Activated CD4-positive, alpha-beta T cell treated with anti-CD3 and anti-CD28 coated beads for 36 hours (primary cell): ENCODE measurements at regions not wholly inside any gene's neighbourhood (a gene's known extent, or its start where the extent isn't known, plus 50 kb on each side); places are given as distances from the start of the nearest gene placed in this dataset.

Experiments
- ATAC-seq: fragments of 200-7000 bp; cut with Tn5 transposase; one replicate; pipeline ENCODE4 v1.10.0; 2021; ENCODE audit warnings: mild to moderate bottlenecking, moderate library complexity
- CTCF ChIA-PET: fragments of 350-600 bp; sonication (Branson Sonifier 250); formaldehyde crosslinking; loops from one replicate; lab custom pipeline; 2021; ENCODE audit warnings: antibody characterized with exemption; lab: Charles Lee
- POLR2A ChIA-PET: fragments of 350-600 bp; sonication (Branson Sonifier 250); formaldehyde crosslinking; loops from one replicate; lab custom pipeline; 2021; ENCODE audit warnings: antibody characterized with exemption, inconsistent platforms; lab: Charles Lee
- DNase-seq: peaks from one replicate; pipeline ENCODE4 v3.0.0-alpha.2; 2020
- H3K27ac Mint-ChIP-seq: one replicate; pipeline ENCODE4 v1.8.0; 2021; ENCODE audit warnings: mixed read lengths
- H3K27me3 Mint-ChIP-seq: one replicate; pipeline ENCODE4 v1.8.0; 2021; ENCODE audit warnings: mixed read lengths
- H3K36me3 Mint-ChIP-seq: one replicate; pipeline ENCODE4 v1.8.0; 2021; ENCODE audit warnings: low read depth, mixed read lengths
- H3K4me1 Mint-ChIP-seq: one replicate; pipeline ENCODE4 v1.8.0; 2021; ENCODE audit warnings: mixed read lengths
- H3K4me3 Mint-ChIP-seq: one replicate; pipeline ENCODE4 v1.8.0; 2021; ENCODE audit warnings: mild to moderate bottlenecking, moderate library complexity, mixed read lengths
- H3K9me3 Mint-ChIP-seq: one replicate; pipeline ENCODE4 v1.8.0; 2021; ENCODE audit warnings: low read depth, mixed read lengths
- intact Hi-C, 2 experiments: fragments of 100-400 bp; cut with DNase I in 1 of 2; cut with micrococcal nuclease in 1 of 2; formaldehyde crosslinking; loops; one replicate each; pipeline versions ENCODE4 v1.14.2 to v1.15.1; 2022 to 2024; cut with DNase I, micrococcal nuclease

GRCh38 chr4:176902710-176903323, 110.1 kb upstream of the VEGFC start:
- ATAC-seq (peak; percentile 95), DNase-seq (no peak)
- POLR2A ChIA-PET, result no interaction called here
- intact Hi-C loops, result loop anchor here in 1 of 2 experiments (2.0 kb wide), 1 partner anchor 708 kb away; the partner anchor contains the start of gene SPATA4
- CTCF ChIA-PET, result interaction anchor here (0.7 kb wide), 1 partner anchor 111 kb away, joined by 4 read pairs; no protein-coding TSS in a partner anchor
- H3K9me3 Mint-ChIP-seq, result no peaks in the 10 kb centered on the region
- H3K36me3 Mint-ChIP-seq, result no peaks in the 10 kb centered on the region
- H3K4me3 Mint-ChIP-seq, result no peak overlapping the region
- H3K27ac Mint-ChIP-seq, result no peak overlapping the region
- H3K4me1 Mint-ChIP-seq, result peaks cover 5% of the 10 kb centered on the region
- H3K27me3 Mint-ChIP-seq, result no peaks in the 10 kb centered on the region

DNA sequence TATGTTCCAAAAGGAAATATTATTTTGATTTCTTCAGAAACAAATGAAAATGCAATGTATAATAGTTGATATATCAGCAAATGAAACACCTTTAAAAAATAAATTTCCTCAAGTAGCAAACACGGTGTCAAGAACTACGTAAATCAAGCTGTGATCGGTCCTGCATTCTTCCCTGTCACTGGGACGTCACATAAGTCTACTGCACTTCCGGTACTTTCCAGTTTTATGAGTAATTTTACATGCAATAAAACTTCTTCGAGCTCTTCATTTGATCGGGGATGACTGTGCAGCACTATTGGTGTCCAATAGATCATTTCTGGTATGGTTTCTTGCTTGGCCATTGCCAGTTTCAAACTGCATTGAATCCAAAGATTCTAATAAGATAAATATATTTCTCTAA, 114.0 kb upstream of the VEGFC start:
- H3K36me3 Mint-ChIP-seq, result no peaks in the 10 kb centered on the region
- DNase-seq (no peak), ATAC-seq (no peak)
- no peak overlapping the region for H3K27ac Mint-ChIP-seq
- CTCF ChIA-PET, result no interaction called here
- intact Hi-C loops, result no loop called here
- H3K27me3 Mint-ChIP-seq, result no peaks in the 10 kb centered on the region
- H3K4me3 Mint-ChIP-seq, result no peak overlapping the region
- H3K9me3 Mint-ChIP-seq, result no peaks in the 10 kb centered on the region
- H3K4me1 Mint-ChIP-seq, result peaks cover 5% of the 10 kb centered on the region
- POLR2A ChIA-PET, result no interaction called here

GRCh38 chr4:176910646-176911045, 117.9 kb upstream of the VEGFC start:
- ATAC-seq, result no peak
- Mint-ChIP-seq H3K27me3 (no peaks in the 10 kb centered on the region), H3K4me1 (no peaks in the 10 kb centered on the region), H3K27ac (no peak overlapping the region), H3K36me3 (no peaks in the 10 kb centered on the region), H3K9me3 (peaks cover 7% of the 10 kb centered on the region), H3K4me3 (no peak overlapping the region)
- ChIA-PET POLR2A (no interaction called here), CTCF (interaction anchor here (0.7 kb wide), 1 partner anchor 1815 kb away, joined by 3 read pairs; no protein-coding TSS in a partner anchor)
- DNase-seq, result no peak
- intact Hi-C loops, result no loop called here

- Mint-ChIP-seq H3K36me3 (no peaks in the 10 kb centered on the region), H3K27me3 (no peaks in the 10 kb centered on the region), H3K9me3 (peaks cover 7% of the 10 kb centered on the region), H3K4me1 (no peaks in the 10 kb centered on the region), H3K27ac (no peak overlapping the region), H3K4me3 (no peak overlapping the region)
- ChIA-PET POLR2A (no interaction called here), CTCF (no interaction called here)
- ATAC-seq (no peak), DNase-seq (no peak)
- intact Hi-C loops, result no loop called here
Observed at GRCh38 chr4:176919631-176920030, 126.9 kb upstream of the VEGFC start.

DNA sequence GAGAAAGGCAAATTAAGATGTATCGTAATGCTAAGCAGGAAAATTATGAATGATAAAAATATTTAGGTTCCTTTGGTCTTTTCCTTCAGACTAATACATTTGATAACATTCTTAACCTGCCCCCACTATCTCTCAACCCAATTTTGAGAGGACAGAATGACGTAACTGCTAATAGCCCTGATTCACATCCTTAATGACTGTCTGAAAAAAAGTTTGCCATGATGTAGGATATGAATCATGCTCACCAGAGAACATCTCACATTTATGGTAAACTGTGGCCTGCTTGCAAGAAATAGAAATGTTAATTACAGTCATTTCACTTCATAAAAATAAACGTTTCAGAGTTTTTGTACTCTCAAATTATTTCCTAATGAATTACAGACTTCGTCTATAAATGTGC, 128.0 kb upstream of the VEGFC start:
- intact Hi-C loops, result no loop called here
- ATAC-seq, result no peak
- CTCF ChIA-PET, result no interaction called here

DNA sequence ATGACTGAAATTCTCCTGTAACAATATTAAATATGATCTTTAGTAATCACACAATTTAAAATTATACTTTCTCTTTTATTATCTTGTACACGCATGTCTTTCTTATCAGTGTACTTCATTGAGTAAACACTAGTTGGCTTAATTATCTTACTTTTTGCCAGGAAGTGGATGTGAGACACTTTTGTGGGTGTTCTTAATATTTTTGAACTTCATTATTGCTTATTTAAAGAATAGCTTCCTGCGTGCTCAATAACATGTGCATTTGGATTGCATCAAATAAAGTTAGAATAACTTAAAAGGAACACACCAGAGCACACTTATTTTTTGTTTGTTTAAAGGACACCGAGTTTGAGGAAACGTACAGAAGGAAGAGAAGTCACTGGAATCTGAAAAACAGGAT, 128.5 kb upstream of the VEGFC start:
- no peaks in the 10 kb centered on the region for H3K27me3 Mint-ChIP-seq
- H3K27ac Mint-ChIP-seq, result no peak overlapping the region
- peaks cover under 1% of the 10 kb centered on the region for H3K9me3 Mint-ChIP-seq
- no peak for DNase-seq
- POLR2A ChIA-PET, result no interaction called here
- H3K36me3 Mint-ChIP-seq, result no peaks in the 10 kb centered on the region
- H3K4me3 Mint-ChIP-seq, result no peak overlapping the region
- no peak for ATAC-seq
- H3K4me1 Mint-ChIP-seq, result no peaks in the 10 kb centered on the region
- CTCF ChIA-PET, result no interaction called here
- intact Hi-C loops, result no loop called here

More for the DNA sequence above, 128.0 kb upstream of the VEGFC start:
- H3K27ac Mint-ChIP-seq, result no peak overlapping the region
- H3K36me3 Mint-ChIP-seq, result no peaks in the 10 kb centered on the region
- H3K4me1 Mint-ChIP-seq, result no peaks in the 10 kb centered on the region
- no peak overlapping the region for H3K4me3 Mint-ChIP-seq
- DNase-seq, result no peak
- H3K27me3 Mint-ChIP-seq, result no peaks in the 10 kb centered on the region
- POLR2A ChIA-PET, result no interaction called here
- peaks cover 4% of the 10 kb centered on the region for H3K9me3 Mint-ChIP-seq

DNA sequence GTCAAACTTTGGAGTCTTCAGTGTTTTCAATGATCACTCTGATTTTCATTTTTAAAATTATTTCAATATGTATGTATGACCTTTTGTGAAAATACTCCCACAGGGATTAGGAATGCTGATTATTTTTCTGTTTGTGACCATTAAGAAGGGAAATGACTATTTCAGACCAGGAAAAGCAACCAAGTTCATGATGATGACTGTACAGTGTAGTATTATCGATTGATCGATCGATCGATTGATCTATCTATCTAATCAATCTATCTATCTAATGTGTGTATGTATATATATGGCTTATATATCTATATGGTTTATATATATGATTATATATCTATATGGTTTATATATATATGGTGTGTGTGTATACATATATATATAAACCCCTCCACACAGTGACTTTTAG, 131.5 kb upstream of the VEGFC start:
- intact Hi-C loops, result no loop called here
- CTCF ChIA-PET, result no interaction called here

DNA sequence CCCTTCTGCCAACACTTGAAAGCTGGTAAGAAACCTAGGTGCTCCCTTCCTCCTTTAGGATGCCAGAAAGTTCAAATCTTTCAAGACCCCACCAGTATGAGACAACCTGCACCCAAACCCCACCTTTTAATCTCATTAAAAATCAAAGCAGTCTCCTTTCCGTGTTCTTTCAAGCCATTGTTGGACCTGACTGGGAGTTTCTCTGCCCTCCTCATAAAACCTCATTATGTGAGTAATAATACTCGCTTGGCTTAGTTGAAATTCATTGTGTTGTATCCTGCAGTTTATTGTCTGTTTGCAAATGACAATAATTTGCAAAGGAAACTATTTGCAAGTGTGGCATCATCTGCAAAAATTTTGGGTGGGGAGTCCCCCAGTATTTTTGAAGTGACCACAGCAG, 133.2 kb upstream of the VEGFC start:
- Mint-ChIP-seq H3K4me1 (no peaks in the 10 kb centered on the region), H3K36me3 (no peaks in the 10 kb centered on the region), H3K27ac (no peak overlapping the region), H3K9me3 (peaks cover 2% of the 10 kb centered on the region), H3K27me3 (no peaks in the 10 kb centered on the region), H3K4me3 (no peak overlapping the region)
- ChIA-PET POLR2A (no interaction called here), CTCF (no interaction called here)
- DNase-seq (no peak), ATAC-seq (no peak)
- intact Hi-C loops, result no loop called here

More for the DNA sequence above, 131.5 kb upstream of the VEGFC start:
- no peak for DNase-seq
- Mint-ChIP-seq H3K9me3 (peaks cover 2% of the 10 kb centered on the region), H3K27ac (no peak overlapping the region), H3K36me3 (no peaks in the 10 kb centered on the region), H3K4me1 (no peaks in the 10 kb centered on the region), H3K4me3 (no peak overlapping the region), H3K27me3 (no peaks in the 10 kb centered on the region)
- ATAC-seq, result no peak
- POLR2A ChIA-PET, result no interaction called here

GRCh38 chr4:176927117-176927516, 134.4 kb upstream of the VEGFC start:
- H3K27ac Mint-ChIP-seq, result no peak overlapping the region
- CTCF ChIA-PET, result no interaction called here
- no peaks in the 10 kb centered on the region for H3K4me1 Mint-ChIP-seq

DNA sequence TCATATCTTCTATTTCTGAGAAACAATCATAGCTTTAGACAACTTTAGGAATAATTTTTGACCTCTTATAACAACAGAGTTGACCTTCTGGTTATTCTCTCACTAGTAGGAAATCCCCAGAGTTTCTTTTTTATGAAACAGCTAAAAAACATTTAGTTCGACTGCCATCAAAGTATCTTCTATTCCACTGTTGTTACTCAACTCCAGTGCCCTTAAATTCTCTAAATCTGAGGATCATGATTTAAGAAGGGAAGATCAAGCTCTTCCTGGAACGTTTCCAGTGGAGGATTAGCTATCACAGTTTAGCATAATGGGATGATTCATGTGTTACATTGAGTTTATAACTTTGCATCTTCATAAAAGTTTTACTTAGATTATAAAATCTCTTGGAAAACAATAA, 134.9 kb upstream of the VEGFC start:
- ChIA-PET CTCF (no interaction called here), POLR2A (no interaction called here)
- ATAC-seq (no peak), DNase-seq (no peak)
- H3K9me3 Mint-ChIP-seq, result peaks cover 2% of the 10 kb centered on the region
- no peaks in the 10 kb centered on the region for H3K4me1 Mint-ChIP-seq
- H3K27ac Mint-ChIP-seq, result no peak overlapping the region
- H3K4me3 Mint-ChIP-seq, result no peak overlapping the region
- H3K27me3 Mint-ChIP-seq, result no peaks in the 10 kb centered on the region
- intact Hi-C loops, result no loop called here
- no peaks in the 10 kb centered on the region for H3K36me3 Mint-ChIP-seq

More at GRCh38 chr4:176927117-176927516, 134.4 kb upstream of the VEGFC start:
- DNase-seq, result no peak
- intact Hi-C loops, result no loop called here
- Mint-ChIP-seq H3K36me3 (no peaks in the 10 kb centered on the region), H3K9me3 (peaks cover 2% of the 10 kb centered on the region), H3K4me3 (no peak overlapping the region), H3K27me3 (no peaks in the 10 kb centered on the region)
- POLR2A ChIA-PET, result no interaction called here
- no peak for ATAC-seq

- CTCF ChIA-PET, result no interaction called here
- peaks cover 2% of the 10 kb centered on the region for H3K27me3 Mint-ChIP-seq
Observed at GRCh38 chr4:176939445-176939844, 146.7 kb upstream of the VEGFC start.

DNA sequence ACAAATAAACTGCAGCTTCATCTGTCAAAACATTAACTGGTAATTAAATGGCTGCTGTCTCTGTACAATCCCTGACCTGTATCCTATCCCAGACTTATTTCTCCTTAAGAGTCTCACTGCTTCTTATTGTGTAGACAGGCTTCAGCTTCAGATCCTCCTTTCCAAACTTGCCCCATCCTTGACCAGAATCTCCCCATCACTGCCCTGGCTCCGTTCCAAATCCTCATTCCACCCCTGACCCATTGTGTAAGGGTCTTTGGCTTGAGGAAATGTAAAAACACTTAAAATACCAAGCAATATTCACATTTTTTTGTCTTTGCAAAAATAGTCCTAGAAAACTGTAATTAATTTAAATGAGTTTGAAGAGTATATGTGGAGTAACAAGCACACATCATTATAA, 152.6 kb upstream of the VEGFC start:
- H3K9me3 Mint-ChIP-seq, result no peaks in the 10 kb centered on the region
- ChIA-PET POLR2A (no interaction called here), CTCF (no interaction called here)
- no peak for DNase-seq
- intact Hi-C loops, result no loop called here
- no peaks in the 10 kb centered on the region for H3K36me3 Mint-ChIP-seq
- H3K4me1 Mint-ChIP-seq, result no peaks in the 10 kb centered on the region
- H3K27me3 Mint-ChIP-seq, result peaks cover 3% of the 10 kb centered on the region
- no peak for ATAC-seq
- H3K4me3 Mint-ChIP-seq, result no peak overlapping the region
- H3K27ac Mint-ChIP-seq, result no peak overlapping the region

More at GRCh38 chr4:176939445-176939844, 146.7 kb upstream of the VEGFC start:
- no peaks in the 10 kb centered on the region for H3K36me3 Mint-ChIP-seq
- ATAC-seq (no peak), DNase-seq (no peak)
- intact Hi-C loops, result no loop called here
- no peak overlapping the region for H3K27ac Mint-ChIP-seq
- POLR2A ChIA-PET, result no interaction called here
- no peak overlapping the region for H3K4me3 Mint-ChIP-seq
- H3K9me3 Mint-ChIP-seq, result peaks cover 2% of the 10 kb centered on the region
- no peaks in the 10 kb centered on the region for H3K4me1 Mint-ChIP-seq
